GM19324 (cell line): ENCODE measurements at regions not wholly inside any gene's neighbourhood (a gene's known extent, or its start where the extent isn't known, plus 50 kb on each side); places are given as distances from the start of the nearest gene placed in this dataset.

ENCODE experiments used
- ATAC-seq: cut with Tn5 transposase; IDR thresholded peaks from one replicate; pipeline ENCODE4 v1.9.1; 2021; ENCODE audit warnings: mild to moderate bottlenecking, moderate library complexity; ENCODE audit not compliant: unreplicated experiment, low FRiP score

DNA sequence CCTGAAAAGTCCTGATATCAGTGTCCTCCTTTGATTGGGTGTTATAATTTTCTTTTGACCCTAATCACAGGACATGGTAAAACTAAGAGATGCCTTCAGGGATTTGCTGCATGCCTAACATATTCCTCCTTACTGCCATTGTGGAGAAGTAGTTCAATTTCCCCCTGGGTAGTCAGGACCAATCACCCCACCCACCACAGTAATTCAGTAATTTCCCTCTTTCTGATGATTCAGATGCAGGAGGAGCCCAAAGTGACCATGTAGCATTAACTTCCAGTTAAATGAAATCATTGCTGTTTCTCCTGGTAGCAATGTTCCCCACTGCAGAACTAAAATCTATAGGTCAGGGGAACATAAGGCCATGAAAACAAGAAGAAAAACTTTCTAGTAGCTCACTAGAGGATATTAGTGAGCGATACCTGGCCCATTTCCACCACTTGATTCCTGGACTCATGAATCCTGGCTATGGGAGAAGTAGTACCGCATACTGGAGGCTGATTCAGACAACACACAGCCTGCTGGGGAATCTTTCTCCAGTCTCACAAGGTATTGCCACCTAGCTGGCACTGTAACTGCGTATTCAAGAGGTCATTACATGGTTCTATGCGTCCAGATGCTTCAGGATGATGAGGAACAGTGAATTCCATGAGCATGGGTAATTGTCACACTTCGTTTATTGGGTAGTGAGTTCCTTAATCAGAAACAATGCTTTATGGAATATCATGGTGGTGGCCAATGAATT, 561.2 kb downstream of the HAO1 start:
- ATAC-seq = no peak

DNA sequence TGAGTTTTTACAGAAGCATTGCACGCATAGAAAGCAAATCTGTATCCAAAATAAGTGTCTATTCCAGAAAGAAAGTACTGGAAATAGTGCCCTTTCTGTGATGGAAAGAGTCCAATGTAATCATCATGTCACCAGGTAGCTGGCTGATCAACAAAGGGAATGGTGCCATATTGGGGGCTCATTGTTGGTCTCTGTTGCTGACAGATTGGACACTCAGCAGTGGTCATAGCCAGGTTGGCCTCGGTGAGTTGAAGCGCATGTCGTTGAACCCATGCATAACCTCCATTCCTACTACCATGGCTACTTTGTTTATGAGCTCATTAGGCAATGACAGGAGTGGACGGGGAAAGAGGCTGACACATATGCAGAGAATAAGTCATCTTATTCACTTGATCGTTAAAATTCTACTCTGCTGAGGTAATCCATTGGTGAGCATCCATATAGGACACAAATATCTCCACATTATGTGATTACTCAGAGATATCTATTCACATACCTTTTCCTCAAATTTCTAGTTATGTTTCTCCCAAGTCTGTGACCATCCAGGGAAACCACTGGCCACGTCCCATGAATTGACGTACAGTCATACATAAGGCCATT, 560.5 kb downstream of the HAO1 start:
- ATAC-seq = no peak

DNA sequence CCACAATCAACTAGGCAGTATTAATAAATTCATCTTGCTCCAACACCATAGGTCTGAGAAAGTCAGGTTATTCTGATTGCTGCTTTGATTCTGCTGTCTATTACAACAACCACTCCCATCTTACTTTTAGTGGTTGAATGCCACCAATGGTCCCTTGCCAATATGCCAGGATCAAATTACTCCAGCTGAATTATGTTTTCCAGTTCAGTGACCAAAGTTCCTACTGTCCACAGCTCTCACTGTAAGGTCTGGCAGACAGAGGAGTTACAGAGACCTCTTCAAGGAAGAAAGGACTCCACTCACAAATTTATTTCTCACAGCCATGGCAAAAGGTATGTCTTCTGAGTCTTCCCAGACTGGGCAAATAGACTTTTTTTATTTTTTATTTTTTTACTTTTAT, 557.0 kb downstream of the HAO1 start:
- no peak for ATAC-seq

DNA sequence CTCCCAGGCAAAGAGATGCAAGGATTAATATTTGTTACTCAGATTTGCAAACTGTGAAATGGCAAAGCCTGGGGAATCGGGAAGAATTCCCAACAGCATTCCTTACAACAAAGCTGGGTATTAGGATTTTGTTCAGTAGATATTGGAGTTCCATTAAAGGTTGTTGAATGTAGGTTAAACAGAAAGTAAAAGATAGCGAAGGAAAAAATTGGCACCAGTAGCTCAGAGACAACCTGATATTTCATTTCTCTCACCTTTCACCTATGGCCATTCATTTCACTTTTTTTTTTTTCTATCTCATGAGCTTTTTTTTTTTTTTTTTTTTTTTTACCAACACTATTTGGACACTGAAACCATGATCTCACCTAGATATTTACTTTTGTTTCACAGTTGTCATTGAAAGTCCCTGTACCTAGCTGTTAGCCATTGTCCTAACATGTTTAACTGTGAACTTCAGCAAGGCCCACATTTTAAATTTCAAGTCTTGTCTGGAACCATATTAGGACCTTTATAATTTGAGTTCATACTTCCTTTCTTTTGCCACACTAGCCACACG, 552.5 kb downstream of the HAO1 start:
- ATAC-seq = no peak

DNA sequence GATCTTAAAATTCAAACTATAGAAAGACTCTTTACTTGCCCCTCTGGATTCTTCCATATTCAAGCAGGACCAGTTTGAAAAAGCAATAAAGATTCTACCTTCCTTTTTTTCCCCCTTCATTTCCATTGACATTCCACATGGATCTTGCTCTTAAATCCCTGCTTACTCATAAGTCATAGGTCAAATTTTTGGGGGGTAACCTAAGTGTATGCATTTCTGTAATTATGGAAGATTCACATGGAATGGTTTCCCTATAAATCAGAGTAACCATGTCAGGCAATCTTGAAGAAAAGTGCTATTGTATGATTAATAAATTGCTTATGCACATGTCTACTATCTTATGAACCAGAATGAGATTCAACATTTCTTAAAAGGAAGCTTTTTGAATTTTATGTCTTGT, 551.0 kb downstream of the HAO1 start:
- no peak for ATAC-seq

DNA sequence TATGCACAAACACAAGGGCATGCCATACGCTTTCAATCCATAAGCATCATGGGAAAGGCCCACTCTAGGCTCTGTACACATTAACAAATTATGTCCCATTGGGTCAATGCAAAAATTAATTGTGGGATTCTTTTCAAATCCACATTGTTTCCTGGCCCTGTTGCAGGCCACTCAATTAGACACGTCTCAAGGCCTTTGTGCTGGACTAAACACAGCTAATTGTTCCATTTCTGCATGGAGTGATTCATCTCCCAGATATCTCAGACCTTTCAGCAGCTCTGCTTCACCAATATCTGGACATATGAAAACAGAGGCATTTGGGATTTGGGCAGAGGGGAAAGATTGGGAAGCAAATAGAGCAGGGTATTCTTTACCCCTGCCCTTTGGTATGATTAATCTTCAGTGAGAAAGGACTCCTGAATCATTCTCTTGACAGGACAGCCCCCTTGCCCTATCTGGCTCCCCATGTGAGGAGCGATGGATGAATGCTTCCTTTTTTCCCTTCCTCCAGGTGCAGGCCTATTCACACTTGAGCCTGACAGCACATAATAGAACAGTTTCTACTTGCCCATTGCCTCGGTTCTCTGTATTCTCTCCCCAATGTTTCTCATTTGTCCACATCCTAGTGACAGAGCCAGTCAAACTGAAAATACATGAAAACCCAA, 547.6 kb downstream of the HAO1 start:
- no peak for ATAC-seq

DNA sequence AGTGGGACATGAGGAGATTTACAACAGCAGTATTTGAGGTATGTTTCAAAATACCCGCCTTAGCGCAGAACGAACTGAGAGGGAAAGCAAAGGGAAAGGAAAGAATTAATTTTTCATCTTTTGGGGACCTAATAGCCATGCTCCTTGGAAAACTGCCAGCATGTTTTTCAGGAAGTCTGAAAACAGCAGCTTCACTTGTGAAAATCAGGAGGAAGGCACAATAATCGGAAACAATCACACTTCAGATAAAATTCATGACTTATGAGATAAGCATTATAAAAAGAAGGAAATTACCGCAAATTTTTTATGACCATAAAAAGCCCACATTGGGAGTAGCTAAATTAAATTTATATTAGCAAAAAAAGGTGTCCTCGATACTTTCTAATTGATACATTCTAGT, 541.1 kb downstream of the HAO1 start:
- ATAC-seq = no peak

DNA sequence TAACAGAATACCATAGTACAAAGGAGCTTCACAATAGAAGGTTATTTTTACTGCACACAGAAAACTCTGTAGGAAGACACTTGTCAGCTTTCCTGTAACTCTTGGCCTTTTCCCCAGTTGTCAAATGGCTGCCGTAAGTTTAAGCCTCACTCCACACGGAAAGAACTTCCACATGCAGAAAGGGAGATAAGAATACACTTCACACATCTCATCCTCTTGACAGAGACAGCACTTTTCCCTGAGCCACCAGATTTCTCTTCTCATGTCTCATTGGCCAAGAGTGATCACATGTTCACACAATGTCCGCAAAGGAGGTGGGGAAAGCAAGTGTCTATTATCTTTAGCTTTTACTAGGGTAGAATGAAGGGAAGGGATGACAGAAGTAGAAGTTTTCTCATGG, 540.7 kb downstream of the HAO1 start:
- ATAC-seq = no peak

DNA sequence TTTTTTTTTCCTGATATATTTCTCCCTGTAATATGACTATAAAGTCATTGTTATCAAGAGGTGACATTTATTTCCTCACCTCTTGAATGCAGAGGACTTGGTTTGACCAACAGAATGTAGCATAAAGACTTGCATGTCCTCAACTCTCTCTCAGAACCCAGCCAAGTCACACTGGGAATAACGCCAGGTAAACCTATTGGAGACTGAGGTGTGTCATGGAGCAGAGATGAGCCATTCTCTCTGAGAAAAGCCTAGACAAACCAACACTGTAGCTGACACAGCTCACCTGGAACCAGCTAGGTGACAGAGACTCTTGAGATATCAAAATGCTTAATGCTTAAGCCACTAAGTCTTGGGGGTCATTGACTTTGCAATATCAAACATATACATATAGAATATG, 533.6 kb downstream of the HAO1 start:
- no peak for ATAC-seq

DNA sequence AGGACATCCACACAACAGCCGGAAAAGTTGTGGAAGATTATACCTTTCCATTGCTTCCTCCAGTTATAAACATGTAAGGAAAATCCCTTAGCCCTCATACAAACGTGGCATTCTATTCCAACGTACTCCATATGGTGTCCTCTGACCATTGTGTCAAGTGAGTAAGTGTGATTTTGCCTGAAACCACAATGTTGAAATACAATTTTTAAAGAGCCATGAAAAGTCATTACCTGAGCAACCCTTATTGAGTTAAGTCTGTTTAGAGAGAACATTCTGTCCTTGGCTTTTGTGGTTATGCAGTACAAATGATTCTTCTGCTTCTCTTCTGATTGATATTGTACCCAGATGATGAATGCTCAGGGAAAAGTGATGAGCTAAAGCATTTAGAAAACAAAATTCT, 530.1 kb downstream of the HAO1 start:
- ATAC-seq = no peak

DNA sequence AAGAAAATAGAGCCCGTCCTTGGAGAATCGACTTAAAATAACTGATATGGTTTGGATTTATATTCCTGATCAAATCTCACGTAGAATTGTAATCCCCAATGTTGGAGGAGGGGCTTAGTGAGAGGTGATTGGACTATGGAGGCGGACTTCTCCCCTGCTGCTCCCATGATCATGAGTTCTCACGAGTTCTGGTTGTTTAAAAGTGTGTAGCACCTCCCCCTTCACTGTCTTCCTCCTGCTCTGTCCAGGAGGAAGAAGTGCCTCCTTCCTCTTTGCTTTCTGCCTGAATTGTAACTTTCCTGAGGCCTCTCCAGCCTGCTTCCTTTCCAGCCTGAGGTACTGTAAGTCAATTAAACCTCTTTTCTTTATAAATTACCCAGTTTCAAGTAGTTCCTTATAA, 529.2 kb downstream of the HAO1 start:
- no peak for ATAC-seq

DNA sequence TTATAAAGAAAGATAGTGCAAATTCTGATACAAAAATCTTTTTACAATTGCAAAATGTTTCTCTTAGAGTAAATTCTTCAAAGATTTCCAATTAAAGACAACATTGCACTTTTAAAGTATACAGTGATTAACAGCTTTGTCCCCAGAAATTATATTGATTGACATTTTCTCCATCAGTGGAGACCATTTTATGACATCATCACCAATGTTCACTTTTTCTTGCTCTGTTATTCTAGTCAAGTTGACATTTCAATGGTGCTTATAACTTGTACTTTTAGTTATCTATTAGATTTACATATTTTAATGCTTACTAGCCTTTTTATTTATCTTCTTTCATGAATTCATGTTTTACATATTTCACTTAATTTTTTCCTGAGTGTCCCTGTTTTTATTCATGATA, 524.8 kb downstream of the HAO1 start:
- ATAC-seq = no peak

DNA sequence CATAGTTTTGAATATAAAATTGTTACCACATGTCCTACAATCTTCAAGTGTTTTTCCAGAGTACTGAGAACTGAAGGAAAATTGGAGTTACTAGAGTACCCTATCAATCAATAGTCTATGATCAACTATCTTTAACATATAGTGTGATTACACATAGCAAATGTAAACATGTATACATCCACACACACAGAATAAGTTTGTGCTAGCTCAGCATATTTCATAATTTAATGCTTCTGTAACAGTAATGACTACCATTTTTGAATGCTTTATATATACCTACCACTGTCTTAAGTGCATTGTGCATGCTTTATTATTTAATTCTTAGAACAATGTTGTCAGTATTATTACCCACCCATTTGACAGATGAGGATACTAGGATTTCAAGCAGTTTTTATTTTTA, 523.9 kb downstream of the HAO1 start:
- ATAC-seq = no peak

DNA sequence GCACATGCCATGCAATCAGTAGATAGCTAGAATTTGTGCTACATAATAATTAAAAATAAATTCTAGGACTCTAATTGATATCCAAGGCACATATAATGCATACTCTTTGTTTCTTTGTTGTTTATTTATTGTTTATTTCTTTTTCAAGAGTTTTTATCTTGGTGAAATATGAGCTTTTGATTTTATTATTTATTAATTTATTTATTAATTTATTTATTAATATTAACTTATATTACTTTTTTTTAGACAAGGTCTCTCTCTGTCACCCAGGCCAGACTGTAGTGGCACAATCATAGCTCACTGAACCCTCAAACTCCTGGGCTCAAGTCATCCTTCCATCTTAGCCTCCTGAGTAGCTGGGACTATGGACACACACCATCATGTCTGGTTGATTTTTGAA, 519.9 kb downstream of the HAO1 start:
- no peak for ATAC-seq

DNA sequence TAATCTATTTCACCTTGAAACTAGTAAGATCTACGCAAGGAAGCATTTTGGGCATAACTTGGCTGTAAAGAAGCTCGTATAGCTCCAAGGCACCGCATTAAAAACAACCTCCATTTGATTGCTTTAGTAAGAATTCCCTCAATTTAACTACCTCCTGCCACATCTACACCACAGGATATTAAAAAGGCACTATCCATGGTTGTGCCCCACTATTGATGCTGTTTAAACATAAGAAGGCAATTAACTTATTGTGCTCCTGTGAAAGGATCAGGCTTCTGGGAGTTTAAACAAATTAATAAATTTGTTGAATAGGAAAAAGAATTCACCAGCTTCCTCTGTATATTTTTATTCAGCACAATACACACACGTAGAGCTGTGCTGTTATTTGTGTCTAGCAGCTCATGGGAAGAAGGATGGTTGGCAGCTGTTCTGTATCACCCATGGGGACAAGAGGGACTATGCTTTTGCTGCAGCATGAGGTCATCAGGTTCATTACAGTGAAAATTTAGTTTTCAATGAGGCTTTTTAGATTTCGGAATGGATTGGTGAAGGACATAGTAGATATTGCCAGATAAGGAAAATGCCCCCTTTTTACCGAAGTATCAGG, 513.3 kb downstream of the HAO1 start:
- ATAC-seq = no peak

DNA sequence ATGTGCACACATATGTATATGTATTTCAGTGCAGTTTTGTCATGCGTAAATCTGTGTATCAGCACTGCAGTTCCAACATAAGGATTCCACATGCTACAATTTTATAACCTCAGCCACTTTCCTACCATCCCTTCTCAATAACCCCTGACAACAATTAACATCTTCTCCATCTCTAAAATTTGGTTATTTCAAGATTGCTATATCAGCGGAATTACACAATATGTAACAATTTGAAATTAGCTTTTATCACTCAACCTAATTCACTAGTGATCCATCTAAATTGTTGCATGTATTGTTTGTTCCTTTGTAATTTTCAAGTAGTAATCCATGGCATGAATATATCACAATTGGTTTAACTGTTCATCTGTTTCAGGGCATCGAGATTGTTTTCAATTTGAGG, 511.3 kb downstream of the HAO1 start:
- no peak for ATAC-seq

DNA sequence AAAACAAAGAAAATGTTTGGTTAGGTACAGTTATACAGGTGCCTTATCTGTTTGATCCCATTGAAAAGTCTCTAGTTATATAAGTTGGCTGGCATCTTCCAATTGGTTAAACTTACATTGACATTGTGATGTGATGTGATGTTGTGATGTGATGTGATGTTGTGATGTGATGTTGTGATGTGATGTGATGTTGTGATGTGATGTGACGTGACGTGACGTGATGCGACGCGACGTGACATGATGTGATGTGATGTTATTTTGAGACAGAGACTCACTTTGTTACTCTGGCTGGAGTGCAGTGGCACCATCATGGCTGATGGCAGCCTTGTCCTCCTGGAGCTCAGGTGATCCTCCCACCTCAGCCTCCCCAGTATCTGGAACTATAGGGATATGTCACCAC, 507.6 kb downstream of the HAO1 start:
- ATAC-seq = no peak

DNA sequence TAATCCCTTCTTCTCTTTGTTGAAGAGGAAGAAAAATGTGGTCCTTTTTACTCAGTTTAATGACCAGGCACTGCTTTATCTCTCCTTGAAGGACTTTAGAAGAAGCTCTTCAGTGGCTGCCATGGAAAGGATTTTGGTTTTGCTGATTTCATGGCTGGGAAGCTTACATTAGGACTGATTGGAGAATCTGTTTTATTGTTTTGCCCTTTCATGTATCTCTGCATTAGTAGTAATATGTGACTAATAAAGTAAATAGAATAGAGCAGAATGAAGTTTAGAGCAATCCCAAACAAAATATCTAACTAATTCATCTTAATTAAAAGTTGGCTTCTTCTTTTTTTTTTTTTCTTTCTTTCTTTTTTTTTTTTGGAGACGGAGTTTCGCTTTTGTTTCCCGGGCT, 502.9 kb downstream of the HAO1 start:
- ATAC-seq = no peak

DNA sequence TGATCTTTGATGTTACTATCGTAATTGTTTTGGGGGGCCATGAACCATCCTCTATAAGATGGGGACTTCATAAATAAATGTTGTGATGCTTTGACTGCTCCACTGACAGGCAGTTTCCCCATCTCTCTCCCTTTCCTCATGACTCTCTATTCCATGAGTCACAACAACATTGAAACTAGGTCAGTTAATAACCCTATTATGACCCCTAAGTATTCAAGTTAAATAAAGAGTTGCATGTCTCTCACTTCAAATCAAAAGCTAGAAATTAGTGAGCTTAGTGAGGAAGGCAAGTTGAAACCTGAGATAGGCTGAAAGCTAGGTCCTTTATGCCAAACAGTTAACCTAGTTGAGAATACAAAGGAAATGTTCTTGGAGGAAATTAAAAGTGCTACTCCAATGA, 491.0 kb downstream of the HAO1 start:
- no peak for ATAC-seq

DNA sequence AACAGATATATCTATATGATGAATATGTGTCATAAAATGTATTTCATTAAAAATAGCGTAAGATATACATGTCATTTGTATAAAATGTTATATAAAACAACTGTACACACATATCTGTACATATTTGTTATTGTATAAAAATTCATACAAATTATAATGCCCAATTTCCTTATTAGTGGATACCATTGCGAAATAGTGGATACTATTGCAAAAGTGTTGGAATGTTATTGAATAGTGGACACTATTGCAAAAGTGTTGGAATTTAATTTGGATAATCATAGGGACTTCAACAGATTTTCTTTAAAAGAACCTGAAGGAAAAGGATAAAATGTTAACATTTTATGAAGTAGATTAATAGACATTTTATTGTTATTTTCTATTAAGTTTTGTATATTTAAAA, 487.4 kb downstream of the HAO1 start:
- no peak for ATAC-seq

DNA sequence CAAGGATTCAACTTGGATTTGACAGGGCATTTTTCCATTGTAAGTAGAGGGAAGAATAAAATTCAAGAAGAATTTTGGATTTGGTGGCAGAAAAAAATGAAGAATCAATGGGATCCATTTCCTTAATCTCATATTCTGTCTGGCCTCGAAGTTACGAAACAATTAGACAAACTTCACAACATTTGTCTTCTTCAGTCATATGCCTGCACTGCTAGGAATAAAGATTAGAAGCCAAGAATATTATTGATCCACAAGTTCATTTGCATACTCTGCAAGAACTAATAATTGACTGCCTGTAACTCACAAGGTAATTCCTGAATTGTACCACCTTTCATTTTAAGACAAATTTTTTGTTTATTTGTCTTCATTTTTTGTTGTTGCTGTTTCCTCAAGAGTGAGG, 486.2 kb downstream of the HAO1 start:
- ATAC-seq = no peak
